ENCODE measurements at regions not wholly inside any gene's neighbourhood (a gene's known extent, or its start where the extent isn't known, plus 50 kb on each side); places are given as distances from the start of the nearest gene placed in this dataset.

GRCh38 chr15:81516012-81516411 is 142.0 kb upstream of the TMC3 start:
- DNase-seq = no peak

- no peak for DNase-seq
These were observed 140.7 kb upstream of the TMC3 start for GRCh38 chr15:81514725-81515124.

- DNase-seq = peak; percentile 90
These were observed 137.1 kb upstream of the TMC3 start for GRCh38 chr15:81511138-81511537.

- DNase-seq = no peak
These were observed 133.8 kb upstream of the TMC3 start for GRCh38 chr15:81507831-81508230.

GRCh38 chr15:81506936-81507335 is 132.9 kb upstream of the TMC3 start:
- no peak for DNase-seq

GRCh38 chr15:81506071-81506470 is 132.1 kb upstream of the TMC3 start:
- no peak for DNase-seq

- peak; percentile 80 for DNase-seq
These were observed 130.3 kb upstream of the TMC3 start for GRCh38 chr15:81504170-81504905.

GRCh38 chr15:81502439-81502838 is 128.4 kb upstream of the TMC3 start:
- DNase-seq = peak; percentile 23

- DNase-seq = no peak
These were observed 126.1 kb upstream of the TMC3 start for GRCh38 chr15:81500081-81500480.

GRCh38 chr15:81498294-81498693 is 124.3 kb upstream of the TMC3 start:
- DNase-seq = no peak

- DNase-seq = no peak
These were observed 123.2 kb upstream of the TMC3 start for GRCh38 chr15:81497238-81497637.

- no peak for DNase-seq
These were observed 121.9 kb upstream of the TMC3 start for GRCh38 chr15:81495780-81496467.

- DNase-seq = no peak
These were observed 119.1 kb upstream of the TMC3 start for GRCh38 chr15:81492969-81493645.

- peak; percentile 83 for DNase-seq
These were observed 118.4 kb upstream of the TMC3 start for GRCh38 chr15:81492331-81492968.

GRCh38 chr15:81491414-81492096 is 117.5 kb upstream of the TMC3 start:
- peak; percentile 44 for DNase-seq

- DNase-seq = no peak
These were observed 111.8 kb upstream of the TMC3 start for GRCh38 chr15:81485806-81486205.

GRCh38 chr15:81484086-81484955 is 110.3 kb upstream of the TMC3 start:
- DNase-seq = no peak

GRCh38 chr15:81483496-81483895 is 109.5 kb upstream of the TMC3 start:
- no peak for DNase-seq

- DNase-seq = no peak
These were observed 107.3 kb upstream of the TMC3 start for GRCh38 chr15:81481346-81481745.

GRCh38 chr15:81480645-81481053 is 106.6 kb upstream of the TMC3 start:
- peak; percentile 65 for DNase-seq

GRCh38 chr15:81478354-81478753 is 104.3 kb upstream of the TMC3 start:
- DNase-seq = no peak

GRCh38 chr15:81475926-81476325 is 101.9 kb upstream of the TMC3 start:
- no peak for DNase-seq
